ENCODE measurements at regions not wholly inside any gene's neighbourhood (a gene's known extent, or its start where the extent isn't known, plus 50 kb on each side); places are given as distances from the start of the nearest gene placed in this dataset.
"Not testable (repeated sequence)": the region's sequence is repeated elsewhere in the genome, so short reads cannot be mapped to it uniquely, and the experiment has no call there.

DNA sequence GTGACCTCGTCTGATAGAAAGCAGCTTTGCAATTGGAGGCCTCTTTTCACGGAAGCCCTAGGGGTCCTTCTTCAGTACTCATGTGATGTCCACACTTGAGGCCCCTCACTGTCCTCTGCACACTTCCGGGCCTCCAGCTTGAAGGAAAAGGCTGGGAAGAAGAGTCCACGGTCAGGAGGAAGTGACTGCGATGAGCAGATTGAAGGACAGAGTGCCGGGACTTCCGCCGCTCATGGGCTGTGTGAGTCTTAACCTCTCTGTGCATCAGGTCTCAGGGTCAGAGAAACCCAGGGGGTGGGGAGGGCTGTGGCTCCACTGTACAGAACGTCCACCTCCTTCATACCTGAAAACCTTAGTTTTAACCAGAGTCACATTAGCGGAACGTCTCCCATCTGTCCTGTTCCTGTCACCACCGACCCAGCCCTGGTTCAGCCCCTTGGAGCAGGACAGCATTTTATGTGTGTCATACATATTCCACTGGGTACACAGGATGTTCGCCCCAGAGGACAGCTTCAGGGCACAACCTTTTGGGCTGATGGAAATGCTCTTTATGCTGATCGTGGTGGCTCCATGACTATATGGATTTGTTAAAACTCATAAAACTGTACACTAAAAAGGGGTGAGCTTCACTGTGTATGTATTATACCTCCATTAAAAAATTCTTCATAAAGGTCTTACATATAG is 51.0 kb upstream of the SORCS2 start:
- intact Hi-C loops (cut with DNase I) = no loop called here
- no peak for DNase-seq

GRCh38 chr4:7140692-7141069 is 51.7 kb upstream of the SORCS2 start:
- DNase-seq = no peak
- intact Hi-C loops (cut with DNase I) = no loop called here

DNA sequence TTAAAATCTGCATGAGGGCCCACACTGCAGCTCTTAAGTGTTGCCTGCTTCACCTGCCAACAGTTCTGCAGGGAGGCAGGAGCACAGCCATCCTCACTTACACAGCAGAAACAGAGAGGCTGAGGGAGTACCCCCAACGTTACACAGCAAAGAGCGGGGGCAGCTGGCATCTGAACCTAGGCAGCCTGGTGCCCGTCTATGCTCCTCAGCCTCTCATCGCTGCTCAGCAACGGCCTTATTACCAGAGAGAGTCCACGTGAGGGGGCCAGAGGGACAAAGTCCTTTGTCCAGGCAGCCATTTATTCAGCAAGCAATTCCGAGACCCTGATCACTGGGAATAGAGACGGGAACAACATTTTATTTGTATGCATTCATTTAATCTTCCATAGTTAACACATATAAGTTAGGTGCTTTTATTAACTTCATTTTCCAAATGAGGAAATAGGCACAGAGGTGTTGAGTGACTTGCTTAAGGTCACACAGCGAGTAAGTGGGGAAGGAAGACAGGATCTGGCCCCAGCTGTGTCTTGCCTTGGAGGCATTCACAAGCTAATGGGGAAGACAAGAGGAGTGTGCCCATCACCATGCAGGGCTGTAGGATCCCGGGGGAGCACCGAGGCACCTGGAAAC is 52.2 kb upstream of the SORCS2 start:
- DNase-seq = no peak
- intact Hi-C loops (cut with DNase I) = no loop called here

- DNase-seq = no peak
Observed at GRCh38 chr4:7139167-7139982, 53.0 kb upstream of the SORCS2 start.

DNA sequence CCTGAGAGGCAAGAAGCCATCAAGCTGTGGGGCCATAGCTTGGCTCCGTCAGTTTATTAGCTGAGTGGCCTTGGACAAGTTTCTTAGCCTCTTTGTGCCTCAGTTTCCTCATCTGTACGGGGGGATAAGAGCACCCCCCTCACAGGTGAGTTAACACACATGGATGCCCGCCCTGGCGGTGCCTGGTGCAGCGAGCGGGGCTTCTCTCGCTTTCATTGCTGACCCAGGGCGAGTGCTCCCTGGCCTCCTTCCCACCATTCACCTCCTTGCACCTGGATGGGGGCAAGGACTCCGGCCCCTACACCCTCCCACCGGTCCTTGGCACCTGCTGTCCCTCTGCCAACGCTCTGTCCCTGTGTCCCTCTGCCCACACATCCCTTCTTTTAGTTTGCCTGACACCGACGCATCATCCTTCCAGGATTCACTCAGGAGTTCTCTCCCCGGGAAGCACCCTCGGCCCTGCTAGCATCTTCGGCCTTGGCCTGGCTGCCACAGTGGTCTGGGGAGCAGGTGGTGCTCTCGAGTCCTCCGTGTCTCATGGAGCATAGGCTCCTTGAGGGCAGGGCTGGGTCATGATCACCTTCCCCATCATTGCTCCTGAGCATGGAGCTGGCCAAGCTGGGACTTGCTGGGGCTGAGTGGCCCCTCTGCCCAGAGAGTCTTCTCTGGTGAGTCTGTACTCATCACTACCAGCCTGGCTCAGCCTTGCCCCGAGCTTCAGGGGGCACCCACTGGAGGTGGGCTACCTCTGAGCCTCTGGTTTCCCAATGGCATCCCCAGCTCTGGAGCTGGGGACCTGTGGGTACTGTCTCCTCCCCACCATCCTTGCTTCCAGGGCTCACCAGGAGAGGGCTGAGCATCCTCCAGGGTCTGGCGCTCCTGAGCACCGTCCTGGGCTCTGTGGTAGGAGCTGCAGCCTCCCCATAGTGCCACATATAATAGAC is 53.8 kb upstream of the SORCS2 start:
- no peak for DNase-seq
- intact Hi-C loops (cut with DNase I) = no loop called here

More at GRCh38 chr4:7139167-7139982, 53.0 kb upstream of the SORCS2 start:
- intact Hi-C loops (cut with DNase I) = no loop called here

DNA sequence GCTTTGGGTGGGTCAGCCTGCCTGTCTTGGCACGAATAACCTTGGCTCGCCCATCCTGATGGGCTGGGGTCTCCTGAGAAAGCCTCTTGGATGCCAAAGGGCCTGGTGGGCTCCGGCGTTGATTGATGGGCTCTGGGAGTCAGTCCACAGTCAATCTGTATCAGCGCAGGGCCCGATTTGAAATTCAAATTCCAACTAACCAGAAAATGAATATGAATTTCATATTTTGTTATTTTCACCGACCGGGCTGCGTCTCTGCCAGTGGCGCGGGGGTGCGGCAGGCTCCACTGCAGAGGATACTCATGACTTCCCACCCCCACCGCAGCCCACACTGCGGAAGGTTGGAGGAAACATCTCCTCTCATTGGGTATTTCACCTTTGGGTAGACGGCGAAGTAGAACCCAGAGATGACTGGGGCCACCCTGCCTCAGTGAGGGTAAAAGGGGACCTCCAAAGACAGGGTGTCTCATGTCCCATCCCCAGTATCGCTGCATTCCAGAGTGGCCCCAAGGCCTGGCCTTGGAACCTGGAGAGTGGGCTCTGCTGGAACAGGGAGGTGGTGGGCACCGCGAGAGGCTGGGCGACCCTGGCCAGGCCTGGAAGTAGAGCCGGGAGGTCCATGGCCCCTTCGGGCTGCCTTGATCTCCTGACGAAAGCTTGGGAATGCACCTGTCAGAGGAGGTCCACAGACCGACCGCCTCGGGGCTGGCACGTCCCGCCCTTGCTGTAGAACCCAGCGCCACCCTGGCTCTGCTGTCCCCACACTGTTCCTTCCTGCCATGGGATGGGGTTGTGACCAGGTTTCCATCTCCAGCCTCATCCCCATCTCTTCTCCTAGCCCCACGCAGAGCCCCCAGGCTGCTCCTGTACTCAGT is 54.8 kb upstream of the SORCS2 start:
- DNase-seq = no peak
- intact Hi-C loops (cut with DNase I) = no loop called here

- intact Hi-C loops (cut with DNase I) = no loop called here
Observed at GRCh38 chr4:7136351-7136750, 56.0 kb upstream of the SORCS2 start.

GRCh38 chr4:7135389-7135746 is 57.0 kb upstream of the SORCS2 start:
- intact Hi-C loops (cut with DNase I) = no loop called here
- no peak for DNase-seq

More at GRCh38 chr4:7136351-7136750, 56.0 kb upstream of the SORCS2 start:
- DNase-seq = no peak

DNA sequence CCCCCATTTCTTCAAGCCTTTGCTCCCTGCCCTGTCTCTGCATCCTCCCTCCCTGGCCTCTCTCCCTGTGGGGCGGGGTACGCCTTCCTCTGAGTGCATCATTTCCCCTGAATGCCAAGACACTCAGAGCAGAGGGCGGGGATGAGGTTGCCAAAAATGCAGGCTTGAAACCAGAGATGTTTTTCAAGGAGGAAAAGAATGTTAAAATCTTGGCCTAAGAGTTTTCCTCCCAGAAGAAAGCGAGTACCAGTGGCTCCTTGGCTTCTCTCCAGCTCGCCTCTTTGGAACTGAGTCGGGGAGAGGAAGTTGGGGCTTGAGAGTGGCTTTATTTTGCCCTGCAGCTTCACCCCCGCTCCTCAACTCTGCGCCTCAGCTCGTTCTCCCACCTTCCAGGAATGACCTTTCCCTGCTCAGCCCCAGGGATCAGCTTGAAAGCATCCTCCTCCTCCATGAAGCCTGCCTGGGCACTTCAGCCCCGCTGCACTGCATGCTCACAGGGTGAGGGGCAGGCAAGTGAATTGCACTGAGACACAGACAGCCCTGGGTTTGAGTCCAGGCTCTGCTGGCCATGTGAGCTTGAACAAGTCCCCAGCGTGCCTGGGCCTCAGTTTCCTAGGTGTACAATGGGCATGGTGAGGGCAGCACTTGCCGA is 57.5 kb upstream of the SORCS2 start:
- DNase-seq = peak in 21 of 42 donors; percentile 11 to 52 (median 24)
- intact Hi-C loops (cut with DNase I) = no loop called here

DNA sequence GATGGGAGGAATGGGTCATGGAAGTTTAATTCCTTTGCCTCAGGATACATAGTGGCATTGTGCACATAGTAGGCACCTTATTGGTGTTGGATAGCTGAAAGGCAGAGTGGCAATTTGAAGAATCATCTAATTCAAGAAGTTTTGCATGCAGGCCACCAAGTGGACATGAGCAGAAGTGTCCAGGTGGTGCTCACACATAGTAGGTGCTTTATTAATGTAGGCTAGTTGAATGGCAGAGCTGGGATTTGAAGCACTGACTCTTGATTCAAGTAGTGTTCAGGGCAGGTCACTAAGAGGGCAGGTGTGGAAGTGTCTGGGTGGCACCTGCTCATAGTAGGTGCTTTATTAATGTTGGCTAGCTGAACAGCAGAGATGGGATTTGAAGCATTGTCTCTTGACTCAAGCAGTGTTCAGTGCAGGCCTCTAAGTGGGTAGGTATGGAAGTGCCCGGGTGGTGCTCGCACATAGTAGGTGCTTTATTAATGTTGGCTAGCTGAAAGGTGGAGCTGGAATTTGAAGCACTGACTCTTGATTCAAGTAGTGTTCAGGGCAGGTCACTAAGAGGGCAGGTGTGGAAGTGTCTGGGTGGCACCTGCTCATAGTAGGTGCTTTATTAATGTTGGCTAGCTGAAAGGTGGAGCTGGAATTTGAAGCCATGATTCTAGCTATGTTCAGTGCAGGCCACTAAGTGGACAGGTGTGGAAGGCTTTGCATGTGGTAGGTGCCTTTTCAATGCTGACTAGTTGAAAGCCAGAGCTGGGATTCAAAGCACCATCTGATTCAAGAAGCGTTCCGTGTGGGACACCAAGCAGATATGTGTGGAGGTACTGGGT is 58.3 kb upstream of the SORCS2 start:
- DNase-seq; intact Hi-C loops (cut with DNase I): not testable (repeated sequence)

DNA sequence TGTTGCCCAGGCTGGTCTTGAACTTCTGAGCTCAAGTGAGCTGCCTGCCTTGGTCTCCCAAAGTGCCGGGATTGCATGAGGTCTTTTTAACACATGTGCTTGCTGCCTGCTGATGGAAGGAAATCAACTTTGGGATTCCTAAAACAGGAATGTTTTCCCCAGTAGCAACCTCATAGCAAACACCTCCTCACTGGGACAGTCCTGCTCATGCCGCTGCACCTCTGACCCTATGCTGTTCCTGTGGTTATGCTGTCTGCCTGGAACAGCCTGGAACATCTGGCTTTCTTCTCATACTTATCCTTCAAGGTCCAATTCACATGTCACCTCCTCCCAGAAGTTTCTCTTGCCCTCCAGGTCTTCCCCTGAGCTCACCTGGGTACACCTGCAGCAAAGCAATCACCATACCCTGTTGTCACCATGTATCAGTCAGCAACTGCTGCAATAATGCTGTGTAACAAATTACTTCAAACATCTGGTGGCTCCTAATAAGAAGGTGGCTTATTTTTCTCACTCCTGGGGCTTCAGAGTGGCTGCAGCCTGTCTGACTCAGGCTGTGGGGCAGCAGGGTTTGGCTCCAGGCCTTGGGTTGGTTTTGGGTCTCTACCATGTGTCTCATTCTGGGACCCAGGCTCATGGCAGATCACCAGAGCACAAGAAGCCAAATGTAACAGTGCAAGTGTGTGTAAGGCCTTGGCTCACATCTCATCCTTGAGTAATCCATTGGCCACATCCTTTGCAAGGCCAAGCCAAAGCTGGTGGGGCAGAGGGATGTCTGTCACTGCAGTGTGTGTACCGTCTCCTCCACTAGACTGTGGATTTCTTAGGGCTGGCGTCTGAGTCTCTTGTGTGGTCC is 59.4 kb upstream of the SORCS2 start:
- intact Hi-C loops (cut with DNase I) = no loop called here
- no peak for DNase-seq

GRCh38 chr4:7132249-7132648 is 60.1 kb upstream of the SORCS2 start:
- intact Hi-C loops (cut with DNase I) = no loop called here
- DNase-seq = no peak

DNA sequence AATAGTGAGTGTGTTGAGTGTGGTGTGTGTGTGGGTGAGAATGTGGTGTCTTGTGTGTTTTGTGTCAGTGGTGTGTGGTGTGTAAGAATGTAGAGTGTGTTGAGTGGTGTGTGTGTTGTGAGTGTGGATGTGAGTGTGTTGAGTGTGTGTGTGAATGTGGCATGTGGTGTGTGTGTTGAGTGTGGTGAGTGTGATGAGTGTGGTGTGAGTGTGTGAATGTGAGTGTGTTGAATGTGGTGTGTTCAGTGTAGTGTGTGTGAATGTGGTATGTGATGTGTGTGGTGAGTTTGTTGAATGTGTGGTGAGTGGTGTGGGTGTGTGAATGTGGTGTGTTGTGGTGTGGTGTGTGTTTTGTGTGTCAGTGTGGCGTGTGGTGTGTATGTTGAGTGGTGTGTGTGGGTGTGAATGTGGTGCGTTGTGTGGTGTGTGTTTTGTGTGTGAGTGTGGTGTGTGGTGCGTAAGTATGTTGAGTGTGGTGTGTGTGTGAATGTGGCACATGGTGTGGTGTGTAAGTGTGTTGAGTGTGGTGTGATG is 60.8 kb upstream of the SORCS2 start:
- intact Hi-C loops (cut with DNase I) = no loop called here

DNA sequence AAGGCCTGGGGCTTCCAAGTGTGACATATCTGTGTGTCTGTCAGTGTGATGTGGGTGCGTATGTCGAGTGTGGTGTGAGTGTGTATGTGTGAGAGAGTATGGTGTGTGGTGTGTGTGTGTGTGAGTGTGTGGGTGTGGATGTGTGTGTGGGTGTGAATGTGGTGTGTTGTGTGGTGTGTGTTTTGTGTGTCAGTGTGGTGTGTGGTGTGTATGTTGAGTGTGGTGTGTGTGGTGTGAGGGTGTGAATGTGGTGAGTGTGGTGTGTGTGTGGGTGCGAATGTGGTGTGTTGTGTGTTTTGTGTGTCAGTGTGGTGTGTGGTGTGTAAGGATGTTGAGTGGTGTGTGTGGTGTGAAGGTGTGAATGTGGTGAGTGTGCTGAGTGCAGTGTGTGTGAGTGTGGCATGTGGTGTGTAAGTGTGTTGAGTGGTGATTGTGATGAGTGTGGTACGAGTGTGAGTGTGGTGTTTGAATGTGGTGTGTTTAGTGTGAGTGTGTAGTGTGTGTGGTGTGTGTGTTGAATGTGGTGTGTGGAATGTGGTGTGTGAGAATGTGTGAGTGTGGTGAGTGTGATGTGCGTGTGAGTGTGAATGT is 61.6 kb upstream of the SORCS2 start:
- no peak for DNase-seq
- intact Hi-C loops (cut with DNase I) = no loop called here

More for the DNA sequence above, 60.8 kb upstream of the SORCS2 start:
- no peak for DNase-seq

DNA sequence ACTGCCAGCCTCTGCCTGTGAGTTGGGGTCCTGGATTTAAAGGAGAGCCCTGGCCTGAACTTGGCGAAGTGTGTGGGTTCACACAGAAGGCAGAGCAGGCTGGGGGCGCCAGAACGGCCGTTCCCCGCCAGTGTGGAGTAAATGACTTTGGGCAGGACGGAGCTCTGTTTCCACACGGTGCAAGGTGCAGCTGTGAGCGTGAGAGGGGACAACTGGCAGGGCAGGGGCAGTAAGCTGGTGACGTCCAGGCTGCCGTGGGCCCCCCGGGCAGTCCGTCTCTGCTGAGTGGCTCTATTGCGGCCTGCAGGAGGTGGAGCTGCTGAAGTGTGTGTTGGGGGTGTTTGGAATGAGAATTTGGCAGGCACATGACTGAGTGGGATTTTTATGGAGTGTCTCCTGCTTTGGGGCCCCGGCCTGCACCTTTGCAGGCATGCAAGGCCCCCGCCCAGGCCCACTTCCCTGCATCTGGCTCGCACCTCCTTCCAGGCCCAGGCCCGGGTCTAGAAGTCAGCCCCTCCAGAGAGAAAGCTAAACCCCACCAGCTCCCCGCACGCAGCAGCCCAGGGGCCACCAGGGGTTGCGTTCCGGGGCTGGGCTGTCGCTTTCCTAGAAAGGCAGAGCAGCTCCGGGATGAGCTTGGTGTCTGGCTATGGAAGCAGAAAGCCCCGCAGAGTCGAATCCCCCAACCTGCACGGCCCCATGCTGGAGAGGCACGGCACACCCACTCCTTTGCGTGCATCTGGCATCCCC is 62.2 kb upstream of the GRPEL1 start:
- DNase-seq = no peak
- intact Hi-C loops (cut with DNase I) = no loop called here

Data from head of caudate nucleus (tissue), 42 donors.